Ovary (tissue), 3 donors: ENCODE measurements at regions not wholly inside any gene's neighbourhood (a gene's known extent, or its start where the extent isn't known, plus 50 kb on each side); places are given as distances from the start of the nearest gene placed in this dataset.

Source experiments
- EP300 ChIP-seq: sonication (generic); formaldehyde crosslinking; IDR thresholded peaks from one replicate; pipeline ENCODE4 v1.6.1; 2017; ENCODE audit warnings: antibody characterized with exemption
- POLR2A ChIP-seq: fragments of 450-650 bp; IDR thresholded peaks from one replicate; pipeline ENCODE4 v1.6.1; 2017; ENCODE audit warnings: antibody characterized with exemption, mild to moderate bottlenecking, moderate library complexity
- TF ChIP-seq, protein P1 (sequence below), 3 donors: fragments of 450-650 bp in 2 of 3; fragments of 200-600 bp in 1 of 3; IDR thresholded peaks; one replicate each; pipeline versions ENCODE4 v1.5.1 to v1.8.0; 2016 to 2022; ENCODE audit warnings: antibody characterized with exemption in 3 of 3, mild to moderate bottlenecking in 1 of 3
- donor health status: DM: no; HTN: no; CAD: no.

DNA sequence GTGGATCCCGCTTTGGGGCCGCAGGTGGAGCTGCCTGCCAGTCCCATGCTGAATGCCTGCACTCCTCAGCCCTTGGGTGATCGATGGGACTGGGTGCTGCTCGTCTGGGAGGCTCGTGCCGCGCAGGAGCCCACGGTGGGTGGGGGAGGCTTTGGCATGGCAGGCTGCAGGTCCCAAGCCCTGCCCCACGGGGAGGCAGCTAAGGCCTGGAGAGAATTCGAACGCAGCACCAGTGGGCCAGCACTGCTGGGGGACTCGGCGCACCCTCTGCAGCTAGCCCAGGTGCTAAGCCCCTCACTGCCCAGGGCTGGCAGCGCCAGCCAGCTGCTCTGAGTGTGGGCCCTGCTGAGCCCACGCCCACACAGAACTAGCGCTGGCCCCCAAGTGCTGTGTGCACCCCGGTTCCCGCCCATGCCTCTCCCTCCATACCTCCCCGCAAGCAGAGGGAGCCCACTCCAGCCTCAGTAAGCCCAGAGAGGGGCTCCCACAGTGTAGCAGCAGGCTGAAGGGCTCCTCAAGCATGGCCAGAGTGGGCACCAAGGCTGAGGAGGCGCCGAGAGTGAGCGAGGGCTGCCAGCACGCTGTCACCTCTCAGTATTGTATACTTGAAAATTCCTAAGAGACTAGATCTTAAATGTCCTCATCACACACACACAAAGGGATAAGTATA, 1654.2 kb upstream of the SLC39A10 start:
- TF ChIP-seq, protein P1, sequence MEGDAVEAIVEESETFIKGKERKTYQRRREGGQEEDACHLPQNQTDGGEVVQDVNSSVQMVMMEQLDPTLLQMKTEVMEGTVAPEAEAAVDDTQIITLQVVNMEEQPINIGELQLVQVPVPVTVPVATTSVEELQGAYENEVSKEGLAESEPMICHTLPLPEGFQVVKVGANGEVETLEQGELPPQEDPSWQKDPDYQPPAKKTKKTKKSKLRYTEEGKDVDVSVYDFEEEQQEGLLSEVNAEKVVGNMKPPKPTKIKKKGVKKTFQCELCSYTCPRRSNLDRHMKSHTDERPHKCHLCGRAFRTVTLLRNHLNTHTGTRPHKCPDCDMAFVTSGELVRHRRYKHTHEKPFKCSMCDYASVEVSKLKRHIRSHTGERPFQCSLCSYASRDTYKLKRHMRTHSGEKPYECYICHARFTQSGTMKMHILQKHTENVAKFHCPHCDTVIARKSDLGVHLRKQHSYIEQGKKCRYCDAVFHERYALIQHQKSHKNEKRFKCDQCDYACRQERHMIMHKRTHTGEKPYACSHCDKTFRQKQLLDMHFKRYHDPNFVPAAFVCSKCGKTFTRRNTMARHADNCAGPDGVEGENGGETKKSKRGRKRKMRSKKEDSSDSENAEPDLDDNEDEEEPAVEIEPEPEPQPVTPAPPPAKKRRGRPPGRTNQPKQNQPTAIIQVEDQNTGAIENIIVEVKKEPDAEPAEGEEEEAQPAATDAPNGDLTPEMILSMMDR (IDR thresholded peaks at IDR 0.05), result no peak
- TF ChIP-seq EP300, result no peak
- TF ChIP-seq POLR2A, result no peak
